ENCODE measurements at regions not wholly inside any gene's neighbourhood (a gene's known extent, or its start where the extent isn't known, plus 50 kb on each side); places are given as distances from the start of the nearest gene placed in this dataset.
"Not testable (repeated sequence)": the region's sequence is repeated elsewhere in the genome, so short reads cannot be mapped to it uniquely, and the experiment has no call there.

GRCh38 chr2:134035605-134036370, 218.1 kb upstream of the MGAT5 start:
- no peak for DNase-seq (ENCODE audit: low read depth)
- no peak overlapping the region for H3K4me3 ChIP-seq (ENCODE audit: low read depth, low read length)
- no peak for TF ChIP-seq POLR2A (IDR thresholded peaks at IDR 0.05; ENCODE audit: extremely low read depth, insufficient read length)
- no peak for TF ChIP-seq CTCF (IDR thresholded peaks at IDR 0.05; ENCODE audit: low read depth, low read length)
- no peak for TF ChIP-seq MAX (IDR thresholded peaks at IDR 0.05; ENCODE audit: low read depth, low read length)
- no peak for TF ChIP-seq MYC (IDR thresholded peaks at IDR 0.05; ENCODE audit: low read depth, low read length)

GRCh38 chr2:134039912-134040581, 213.8 kb upstream of the MGAT5 start:
- DNase-seq (ENCODE audit: low read depth): no peak
- H3K4me3 ChIP-seq (ENCODE audit: low read depth, low read length): no peak overlapping the region
- TF ChIP-seq POLR2A (IDR thresholded peaks at IDR 0.05; ENCODE audit: extremely low read depth, insufficient read length): no peak
- TF ChIP-seq MAX (IDR thresholded peaks at IDR 0.05; ENCODE audit: low read depth, low read length): no peak
- no peak for TF ChIP-seq CTCF (IDR thresholded peaks at IDR 0.05; ENCODE audit: low read depth, low read length)
- TF ChIP-seq MYC (IDR thresholded peaks at IDR 0.05; ENCODE audit: low read depth, low read length): no peak

GRCh38 chr2:134040626-134041172, 213.2 kb upstream of the MGAT5 start:
- DNase-seq (ENCODE audit: low read depth); H3K4me3 ChIP-seq (ENCODE audit: low read depth, low read length): not testable (repeated sequence)

GRCh38 chr2:134041877-134042276, 212.0 kb upstream of the MGAT5 start:
- H3K4me3 ChIP-seq (ENCODE audit: low read depth, low read length): no peak overlapping the region
- no peak for TF ChIP-seq CTCF (IDR thresholded peaks at IDR 0.05; ENCODE audit: low read depth, low read length)
- TF ChIP-seq MYC (IDR thresholded peaks at IDR 0.05; ENCODE audit: low read depth, low read length): no peak
- no peak for TF ChIP-seq MAX (IDR thresholded peaks at IDR 0.05; ENCODE audit: low read depth, low read length)
- TF ChIP-seq POLR2A (IDR thresholded peaks at IDR 0.05; ENCODE audit: extremely low read depth, insufficient read length): no peak
- DNase-seq (ENCODE audit: low read depth): no peak

GRCh38 chr2:134043028-134043427, 210.8 kb upstream of the MGAT5 start:
- DNase-seq (ENCODE audit: low read depth); H3K4me3 ChIP-seq (ENCODE audit: low read depth, low read length): not testable (repeated sequence)

GRCh38 chr2:134052173-134052572, 201.7 kb upstream of the MGAT5 start:
- H3K4me3 ChIP-seq (ENCODE audit: low read depth, low read length): no peak overlapping the region
- TF ChIP-seq MAX (IDR thresholded peaks at IDR 0.05; ENCODE audit: low read depth, low read length): no peak
- TF ChIP-seq MYC (IDR thresholded peaks at IDR 0.05; ENCODE audit: low read depth, low read length): no peak
- TF ChIP-seq CTCF (IDR thresholded peaks at IDR 0.05; ENCODE audit: low read depth, low read length): no peak
- TF ChIP-seq POLR2A (IDR thresholded peaks at IDR 0.05; ENCODE audit: extremely low read depth, insufficient read length): no peak
- DNase-seq (ENCODE audit: low read depth): peak; percentile 12

All from NB4 (cell line).